HG02852 (cell line): ENCODE measurements at regions not wholly inside any gene's neighbourhood (a gene's known extent, or its start where the extent isn't known, plus 50 kb on each side); places are given as distances from the start of the nearest gene placed in this dataset.
A peak's percentile ranks its signal among the peaks of the same experiment; 100 is the strongest.

Experiments used
- ATAC-seq: cut with Tn5 transposase; IDR thresholded peaks from one replicate; pipeline ENCODE4 v1.9.1; 2021; ENCODE audit warnings: mild to moderate bottlenecking, moderate library complexity; ENCODE audit not compliant: unreplicated experiment

DNA sequence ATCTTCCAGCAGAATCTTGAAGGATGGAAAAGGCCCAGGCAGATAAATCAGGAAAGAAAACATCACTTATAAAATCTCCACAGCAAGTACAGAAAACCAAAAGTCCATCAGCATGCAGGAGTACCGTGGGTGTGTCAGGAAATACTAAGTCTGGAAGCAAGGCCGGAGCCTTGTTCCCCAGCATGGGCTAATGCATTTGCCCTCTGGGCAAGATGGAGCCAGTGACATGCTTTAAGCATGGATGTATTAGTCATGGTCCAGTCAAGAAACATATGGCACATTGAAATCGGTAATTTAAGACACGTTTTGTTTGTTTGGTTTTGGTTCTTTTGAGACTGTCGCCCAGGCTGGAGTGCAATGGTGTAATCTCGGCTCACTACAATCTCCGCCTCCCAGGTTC lies 506.0 kb upstream of the JARID2 start:
- ATAC-seq: no peak

GRCh38 chr6:14742171-14742570 lies 503.7 kb upstream of the JARID2 start:
- no peak for ATAC-seq

GRCh38 chr6:14742680-14743079 lies 503.2 kb upstream of the JARID2 start:
- no peak for ATAC-seq

DNA sequence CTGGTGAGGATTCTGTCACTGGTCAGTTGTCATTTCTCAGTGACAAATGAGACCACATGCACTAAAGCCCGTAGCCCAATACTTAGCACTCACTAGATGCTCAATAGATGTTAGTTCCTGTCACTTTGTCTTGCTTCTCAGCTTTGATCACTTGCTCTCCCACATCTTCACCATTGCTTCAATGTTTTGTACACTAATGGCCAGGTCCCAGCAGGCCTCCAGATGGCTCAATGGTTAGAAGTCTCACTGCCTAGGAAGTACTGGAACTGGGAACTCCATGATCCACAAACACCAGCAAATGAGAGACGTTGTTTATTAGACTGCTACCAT lies 502.8 kb upstream of the JARID2 start:
- ATAC-seq: no peak

- peak; percentile 57 for ATAC-seq
Measured at GRCh38 chr6:14743474-14744211, 502.2 kb upstream of the JARID2 start.

DNA sequence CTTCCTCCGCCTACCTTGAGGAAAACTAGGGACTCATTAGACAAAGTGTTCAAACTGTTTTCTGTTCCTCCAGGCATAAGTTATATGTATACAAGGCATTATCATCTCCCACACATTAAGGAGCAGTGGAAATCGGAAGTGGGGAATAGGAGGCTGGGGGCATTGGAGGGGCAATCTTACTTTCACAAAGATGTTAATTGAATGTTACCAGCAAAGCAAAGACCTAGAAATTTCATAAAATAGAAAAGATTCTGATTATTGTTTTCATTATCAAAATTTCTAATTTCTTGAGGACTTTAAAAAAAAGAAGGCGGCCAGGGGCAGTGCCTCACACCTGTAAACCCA lies 501.7 kb upstream of the JARID2 start:
- no peak for ATAC-seq

DNA sequence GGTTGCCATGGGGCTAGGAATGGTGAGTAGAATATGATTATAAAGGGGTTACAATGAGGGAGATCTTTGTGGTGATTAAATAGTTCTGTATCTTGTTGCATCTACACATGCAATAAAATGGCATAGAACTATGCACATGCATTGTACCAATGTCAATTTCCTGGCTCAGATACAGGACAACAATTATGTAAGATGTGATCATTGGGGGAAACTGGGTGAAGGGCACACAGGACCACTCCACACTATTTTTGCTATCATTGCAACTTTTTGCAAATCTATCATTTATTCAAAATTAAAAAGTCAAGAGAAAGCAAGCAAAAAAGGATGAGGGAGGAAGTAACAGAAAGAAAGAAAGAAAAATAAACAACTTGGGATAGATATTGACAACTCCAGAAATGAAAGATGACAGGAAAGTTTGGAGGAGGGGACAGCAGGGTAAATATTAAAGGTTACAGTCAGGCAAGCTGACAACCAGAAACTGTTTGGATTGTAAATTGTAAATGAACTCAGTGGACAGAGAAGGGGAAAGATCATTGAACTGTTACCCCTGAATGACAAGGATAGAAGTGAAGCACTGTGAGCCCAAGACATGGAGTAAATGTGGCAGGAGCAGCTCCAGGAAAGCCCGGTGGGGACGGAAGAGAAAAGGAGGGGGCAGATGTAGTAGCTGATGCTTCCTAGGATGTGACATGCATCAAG lies 499.6 kb upstream of the JARID2 start:
- ATAC-seq: no peak

- ATAC-seq: no peak
Measured at GRCh38 chr6:14747881-14748520, 497.9 kb upstream of the JARID2 start.

- ATAC-seq: no peak
Measured at GRCh38 chr6:14748679-14749078, 497.2 kb upstream of the JARID2 start.

- no peak for ATAC-seq
Measured at GRCh38 chr6:14750059-14750661, 495.7 kb upstream of the JARID2 start.

GRCh38 chr6:14751645-14752175 lies 494.2 kb upstream of the JARID2 start:
- no peak for ATAC-seq

DNA sequence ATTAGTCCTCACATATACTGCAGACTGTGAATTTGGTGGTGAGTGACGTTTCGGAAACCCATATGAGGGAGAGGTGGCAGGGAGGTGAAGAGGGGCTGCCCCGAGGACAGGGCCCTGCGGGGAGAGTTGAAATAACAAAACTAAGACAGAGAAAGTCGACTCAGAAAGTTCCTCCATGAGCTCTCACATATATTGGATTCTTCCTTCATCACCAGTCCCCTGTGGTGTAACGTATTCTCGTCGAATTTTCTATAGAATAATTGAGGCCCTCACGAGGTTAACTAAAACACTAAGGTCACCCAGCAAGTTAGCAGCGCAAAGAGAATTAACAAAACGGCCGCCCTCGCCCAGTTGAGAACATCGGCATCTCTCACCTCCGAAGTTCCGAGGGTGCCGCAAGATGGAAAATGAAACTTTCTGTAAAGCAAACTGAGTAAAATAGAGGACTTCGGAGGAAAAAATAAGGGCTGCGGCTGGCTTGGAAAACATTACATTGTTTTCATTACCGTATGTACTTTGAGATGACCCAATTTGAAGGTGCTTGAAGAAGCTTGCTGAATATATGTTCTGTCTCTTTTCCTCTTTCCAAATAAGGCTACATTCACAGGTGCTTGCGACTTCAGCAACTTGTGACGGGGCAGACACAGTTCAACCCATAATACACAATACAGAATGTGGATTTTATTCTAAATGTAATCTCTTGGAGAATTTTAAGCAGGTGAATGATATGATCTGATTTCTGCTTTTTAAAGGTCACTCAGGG lies 490.9 kb upstream of the JARID2 start:
- no peak for ATAC-seq

DNA sequence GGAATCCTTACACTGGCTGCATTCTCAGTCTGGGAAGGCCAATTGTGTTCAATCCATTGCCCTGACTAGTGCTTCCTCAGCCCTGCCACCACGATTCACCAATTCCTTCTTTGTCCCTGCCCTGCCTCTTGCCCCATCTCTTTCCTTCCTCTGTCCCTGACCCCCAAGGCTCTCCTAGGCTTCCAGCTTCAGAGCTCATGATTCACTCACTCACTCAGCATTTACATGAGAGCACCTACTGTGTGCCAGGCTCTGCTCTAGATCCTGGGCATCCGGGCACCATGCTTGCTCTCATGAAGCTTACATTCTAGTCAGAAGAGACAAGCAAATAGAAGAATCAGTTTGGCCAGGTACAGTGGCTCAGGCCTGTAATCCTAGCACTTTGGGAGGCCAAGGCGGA lies 489.5 kb upstream of the JARID2 start:
- ATAC-seq: no peak

DNA sequence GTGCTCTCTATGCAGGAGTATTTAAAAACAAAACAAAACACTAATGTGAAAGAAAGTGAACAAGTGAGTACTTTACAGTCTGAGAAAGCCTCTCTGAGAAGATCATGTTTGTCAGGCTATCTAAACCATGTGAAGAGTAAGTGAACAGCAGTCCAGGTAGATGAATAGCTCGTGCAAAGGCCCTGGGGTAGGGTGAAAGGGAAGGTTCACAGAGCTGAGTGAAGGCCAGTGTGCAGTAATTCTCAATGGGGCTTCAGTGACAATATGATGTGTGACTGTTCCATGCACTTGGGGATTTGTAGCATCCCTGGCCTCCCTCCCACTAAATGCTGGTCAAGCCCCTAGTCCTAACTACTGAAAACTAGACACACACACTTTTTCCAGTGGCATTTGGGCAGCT lies 488.9 kb upstream of the JARID2 start:
- no peak for ATAC-seq

- ATAC-seq: no peak
Measured at GRCh38 chr6:14757418-14757817, 488.5 kb upstream of the JARID2 start.

DNA sequence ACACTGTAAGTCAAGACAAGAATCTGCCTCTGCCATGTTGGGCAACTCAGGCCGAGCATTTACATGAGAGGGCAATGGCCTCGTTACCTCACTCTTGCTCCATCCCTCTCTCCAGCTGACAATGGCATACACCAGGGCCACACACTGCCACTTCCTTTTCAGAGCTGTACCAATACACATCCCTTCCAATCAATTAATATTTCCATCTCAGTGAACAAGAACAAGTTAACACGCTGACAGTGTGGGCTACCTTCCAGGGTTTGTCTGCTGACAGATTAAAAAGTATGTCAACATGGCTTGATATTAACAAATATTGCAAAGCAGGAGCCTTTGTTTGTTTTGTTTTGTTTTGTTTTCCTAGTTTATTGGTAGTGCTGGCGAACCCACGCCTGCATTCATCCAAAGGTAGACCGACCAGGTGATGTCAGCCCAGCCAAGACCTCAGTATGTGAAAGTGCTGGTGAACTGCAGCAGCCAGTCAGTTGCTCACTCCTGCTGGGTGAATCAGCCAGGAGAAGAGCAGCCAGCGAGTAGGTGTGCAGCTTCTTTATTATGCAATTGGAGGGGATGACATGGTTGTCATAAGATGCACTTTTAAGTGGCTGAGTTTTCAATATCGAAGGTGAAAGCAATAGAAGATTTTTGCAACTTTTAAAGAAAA lies 487.3 kb upstream of the JARID2 start:
- no peak for ATAC-seq

GRCh38 chr6:14759976-14760672 lies 485.7 kb upstream of the JARID2 start:
- no peak for ATAC-seq

GRCh38 chr6:14762077-14762476 lies 483.8 kb upstream of the JARID2 start:
- no peak for ATAC-seq

DNA sequence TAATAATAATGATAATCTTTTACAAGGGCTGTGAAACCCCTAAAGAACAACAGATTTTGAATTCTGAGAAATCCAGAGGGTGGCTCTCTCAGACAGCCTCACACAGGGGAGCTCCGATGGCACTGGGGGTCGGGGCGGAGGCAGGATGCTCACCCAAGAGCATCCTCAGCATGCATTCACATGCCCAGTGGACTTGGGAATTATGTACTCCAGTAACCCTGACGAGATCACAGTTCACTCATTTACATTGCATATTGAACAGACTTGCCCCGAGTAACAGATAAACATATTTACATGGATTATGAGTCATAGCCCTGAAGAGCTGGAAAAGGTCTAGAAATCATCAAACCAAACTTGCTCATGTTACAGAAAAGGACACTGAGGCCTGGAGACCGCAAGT lies 482.7 kb upstream of the JARID2 start:
- no peak for ATAC-seq

DNA sequence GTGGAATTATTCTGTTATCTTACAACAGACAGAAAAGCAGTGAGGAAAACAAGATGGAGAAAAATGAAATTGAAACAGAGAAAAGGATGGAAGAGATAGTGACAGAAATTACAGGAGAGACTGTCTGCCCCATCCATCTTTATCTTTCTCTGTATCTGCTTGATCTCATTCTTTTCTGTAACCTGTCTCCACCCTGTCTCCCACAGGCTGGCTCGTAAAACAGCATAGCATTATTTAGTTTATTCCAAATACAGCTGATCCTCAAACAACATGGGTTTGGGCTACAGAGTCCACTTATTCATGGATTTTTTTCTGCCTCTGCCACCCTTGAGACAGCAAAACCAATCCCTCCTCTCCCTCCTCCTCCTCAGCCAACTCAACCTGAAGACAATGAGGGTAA lies 482.3 kb upstream of the JARID2 start:
- ATAC-seq: no peak
